Karpas-422 (cell line): ENCODE measurements at regions not wholly inside any gene's neighbourhood (a gene's known extent, or its start where the extent isn't known, plus 50 kb on each side); places are given as distances from the start of the nearest gene placed in this dataset.

ENCODE experiments used
- DNase-seq: peaks from one replicate; pipeline ENCODE4 v3.0.0-alpha.2; 2015
- H2AFZ ChIP-seq: fragments of 200-600 bp; sonication (generic); 2 replicates; pipeline ENCODE4 v1.6.1; 2014; ENCODE audit warnings: antibody characterized with exemption, low read length, mixed read lengths
- H3K27ac ChIP-seq: fragments of 200-600 bp; sonication (generic); 2 replicates; pipeline ENCODE4 v1.5.1; 2014; ENCODE audit warnings: mild to moderate bottlenecking, low read length, moderate library complexity
- H3K27me3 ChIP-seq: fragments of 200-600 bp; sonication (generic); 2 replicates; pipeline ENCODE4 v1.6.1; 2014; ENCODE audit warnings: low read length, mixed read lengths
- H3K36me3 ChIP-seq: fragments of 200-600 bp; sonication (generic); 2 replicates; pipeline ENCODE4 v1.6.1; 2014; ENCODE audit warnings: low read length, mixed read lengths; ENCODE audit not compliant: insufficient read depth
- H3K4me1 ChIP-seq: fragments of 200-600 bp; sonication (generic); 2 replicates; pipeline ENCODE4 v1.6.1; 2014; ENCODE audit warnings: mild to moderate bottlenecking, low read length, mixed read lengths
- H3K4me2 ChIP-seq: fragments of 200-600 bp; sonication (generic); 2 replicates; pipeline ENCODE4 v1.6.1; 2014; ENCODE audit warnings: low read length, low read depth, mild to moderate bottlenecking; ENCODE audit not compliant: poor library complexity, severe bottlenecking
- H3K4me3 ChIP-seq: fragments of 200-600 bp; sonication (generic); 2 replicates; pipeline ENCODE4 v1.5.1; 2014; ENCODE audit warnings: mild to moderate bottlenecking, antibody characterized with exemption, low read length, mixed read lengths
- H3K79me2 ChIP-seq: fragments of 200-600 bp; sonication (generic); 2 replicates; pipeline ENCODE4 v1.6.1; 2014; ENCODE audit warnings: mild to moderate bottlenecking, low read length, mixed read lengths
- H3K9ac ChIP-seq: fragments of 200-600 bp; sonication (generic); 2 replicates; pipeline ENCODE4 v1.6.0; 2014; ENCODE audit warnings: low read length
- H3K9me2 ChIP-seq: fragments of 200-600 bp; sonication (generic), shearing (Covaris generic); replicated peaks from 2 replicates; pipeline ENCODE4 v1.6.0; 2014; ENCODE audit warnings: mild to moderate bottlenecking, low read length, moderate library complexity; ENCODE audit not compliant: insufficient read depth
- H3K9me3 ChIP-seq: fragments of 300-700, 200-600 bp; sonication (generic); 2 replicates; pipeline ENCODE4 v1.6.1; 2014; ENCODE audit warnings: low read length, mixed read lengths
- H4K20me1 ChIP-seq: fragments of 200-600 bp; sonication (generic); 2 replicates; pipeline ENCODE4 v1.6.1; 2014; ENCODE audit warnings: mild to moderate bottlenecking, antibody characterized with exemption, low read length, low read depth; ENCODE audit not compliant: insufficient read depth

GRCh38 chr7:156121434-156121833, 309.2 kb upstream of the SHH start:
- Histone ChIP-seq H3K9me2 (no peaks in the 10 kb centered on the region), H3K4me3 (no peak overlapping the region), H3K27me3 (no peaks in the 10 kb centered on the region), H4K20me1 (no peaks in the 10 kb centered on the region), H3K36me3 (no peaks in the 10 kb centered on the region), H3K79me2 (no peaks in the 10 kb centered on the region), H3K27ac (no peak overlapping the region), H3K9me3 (no peaks in the 10 kb centered on the region), H3K4me1 (no peaks in the 10 kb centered on the region), H2AFZ (no peak overlapping the region), H3K4me2 (no peak overlapping the region), H3K9ac (no peak overlapping the region)
- DNase-seq = no peak

- Histone ChIP-seq H3K4me3 (no peak overlapping the region), H3K9me3 (no peaks in the 10 kb centered on the region), H3K36me3 (no peaks in the 10 kb centered on the region), H3K9ac (no peak overlapping the region), H3K9me2 (no peaks in the 10 kb centered on the region), H3K27me3 (no peaks in the 10 kb centered on the region), H2AFZ (no peak overlapping the region), H4K20me1 (no peaks in the 10 kb centered on the region), H3K4me1 (no peaks in the 10 kb centered on the region), H3K79me2 (no peaks in the 10 kb centered on the region), H3K4me2 (no peak overlapping the region), H3K27ac (no peak overlapping the region)
- DNase-seq = no peak
Observed at GRCh38 chr7:156120552-156120951, 308.3 kb upstream of the SHH start.

- no peak for DNase-seq
- Histone ChIP-seq H3K9me3 (no peaks in the 10 kb centered on the region), H3K4me3 (no peak overlapping the region), H3K27me3 (no peaks in the 10 kb centered on the region), H3K9ac (no peak overlapping the region), H3K9me2 (no peaks in the 10 kb centered on the region), H4K20me1 (no peaks in the 10 kb centered on the region), H3K4me1 (no peaks in the 10 kb centered on the region), H3K79me2 (no peaks in the 10 kb centered on the region), H3K4me2 (no peak overlapping the region), H3K36me3 (no peaks in the 10 kb centered on the region), H2AFZ (no peak overlapping the region), H3K27ac (no peak overlapping the region)
Observed at GRCh38 chr7:156119771-156120170, 307.5 kb upstream of the SHH start.

GRCh38 chr7:156118248-156118645, 306.0 kb upstream of the SHH start:
- Histone ChIP-seq H3K27ac (no peak overlapping the region), H3K9me3 (no peaks in the 10 kb centered on the region), H3K36me3 (no peaks in the 10 kb centered on the region), H3K79me2 (no peaks in the 10 kb centered on the region), H2AFZ (no peak overlapping the region), H4K20me1 (no peaks in the 10 kb centered on the region), H3K27me3 (no peaks in the 10 kb centered on the region), H3K4me3 (no peak overlapping the region), H3K9me2 (no peaks in the 10 kb centered on the region), H3K9ac (no peak overlapping the region), H3K4me2 (no peak overlapping the region), H3K4me1 (no peaks in the 10 kb centered on the region)
- DNase-seq = no peak

- H3K4me2 ChIP-seq = no peak overlapping the region
- no peak overlapping the region for H3K4me3 ChIP-seq
Observed at GRCh38 chr7:156117542-156118247, 305.4 kb upstream of the SHH start.

GRCh38 chr7:156116514-156117215, 304.4 kb upstream of the SHH start:
- no peak overlapping the region for H3K9ac ChIP-seq
- no peaks in the 10 kb centered on the region for H3K9me3 ChIP-seq
- H3K36me3 ChIP-seq = no peaks in the 10 kb centered on the region
- H3K27me3 ChIP-seq = no peaks in the 10 kb centered on the region
- no peak overlapping the region for H3K4me3 ChIP-seq
- no peaks in the 10 kb centered on the region for H3K4me1 ChIP-seq
- H2AFZ ChIP-seq = no peak overlapping the region
- no peak overlapping the region for H3K27ac ChIP-seq
- no peak overlapping the region for H3K4me2 ChIP-seq
- H4K20me1 ChIP-seq = no peaks in the 10 kb centered on the region
- H3K9me2 ChIP-seq = no peaks in the 10 kb centered on the region
- H3K79me2 ChIP-seq = no peaks in the 10 kb centered on the region
- DNase-seq = no peak

More at GRCh38 chr7:156117542-156118247, 305.4 kb upstream of the SHH start:
- H3K9me3 ChIP-seq = no peaks in the 10 kb centered on the region
- no peaks in the 10 kb centered on the region for H3K9me2 ChIP-seq
- no peak overlapping the region for H3K27ac ChIP-seq
- H2AFZ ChIP-seq = no peak overlapping the region
- no peak overlapping the region for H3K9ac ChIP-seq
- no peak for DNase-seq
- H3K36me3 ChIP-seq = no peaks in the 10 kb centered on the region
- no peaks in the 10 kb centered on the region for H3K4me1 ChIP-seq
- no peaks in the 10 kb centered on the region for H3K27me3 ChIP-seq
- H3K79me2 ChIP-seq = no peaks in the 10 kb centered on the region
- H4K20me1 ChIP-seq = no peaks in the 10 kb centered on the region

- H3K4me3 ChIP-seq = no peak overlapping the region
- no peak overlapping the region for H3K9ac ChIP-seq
- no peak overlapping the region for H3K27ac ChIP-seq
- no peaks in the 10 kb centered on the region for H3K36me3 ChIP-seq
- no peaks in the 10 kb centered on the region for H3K79me2 ChIP-seq
- H3K4me2 ChIP-seq = no peak overlapping the region
- no peaks in the 10 kb centered on the region for H4K20me1 ChIP-seq
- H2AFZ ChIP-seq = no peak overlapping the region
- no peaks in the 10 kb centered on the region for H3K27me3 ChIP-seq
- no peak for DNase-seq
- no peaks in the 10 kb centered on the region for H3K9me2 ChIP-seq
- H3K4me1 ChIP-seq = no peaks in the 10 kb centered on the region
- H3K9me3 ChIP-seq = no peaks in the 10 kb centered on the region
Observed at GRCh38 chr7:156115582-156115981, 303.3 kb upstream of the SHH start.

- no peak overlapping the region for H3K4me2 ChIP-seq
- H3K9ac ChIP-seq = no peak overlapping the region
- H3K4me1 ChIP-seq = no peaks in the 10 kb centered on the region
- H3K27ac ChIP-seq = no peak overlapping the region
- no peaks in the 10 kb centered on the region for H3K79me2 ChIP-seq
- H3K9me3 ChIP-seq = no peaks in the 10 kb centered on the region
- H3K9me2 ChIP-seq = no peaks in the 10 kb centered on the region
- no peak overlapping the region for H2AFZ ChIP-seq
- H4K20me1 ChIP-seq = no peaks in the 10 kb centered on the region
- no peaks in the 10 kb centered on the region for H3K27me3 ChIP-seq
- no peak for DNase-seq
- H3K4me3 ChIP-seq = no peak overlapping the region
- no peaks in the 10 kb centered on the region for H3K36me3 ChIP-seq
Observed at GRCh38 chr7:156113731-156114130, 301.5 kb upstream of the SHH start.
